Hematopoietic multipotent progenitor cell treated with erythropoietin and hydrocortisone succinate and interleukin-3 and kit ligand, for 6 days (in vitro differentiated cells): ENCODE measurements at regions not wholly inside any gene's neighbourhood (a gene's known extent, or its start where the extent isn't known, plus 50 kb on each side); places are given as distances from the start of the nearest gene placed in this dataset.

ENCODE experiments used
- DNase-seq: peaks from one replicate; pipeline ENCODE4 v3.0.0-alpha.2; 2015

- DNase-seq: no peak
These were observed 402.1 kb downstream of the PDCD6IP start for GRCh38 chr3:34200576-34200975.

GRCh38 chr3:34202975-34203374 lies 404.5 kb downstream of the PDCD6IP start:
- DNase-seq: no peak

DNA sequence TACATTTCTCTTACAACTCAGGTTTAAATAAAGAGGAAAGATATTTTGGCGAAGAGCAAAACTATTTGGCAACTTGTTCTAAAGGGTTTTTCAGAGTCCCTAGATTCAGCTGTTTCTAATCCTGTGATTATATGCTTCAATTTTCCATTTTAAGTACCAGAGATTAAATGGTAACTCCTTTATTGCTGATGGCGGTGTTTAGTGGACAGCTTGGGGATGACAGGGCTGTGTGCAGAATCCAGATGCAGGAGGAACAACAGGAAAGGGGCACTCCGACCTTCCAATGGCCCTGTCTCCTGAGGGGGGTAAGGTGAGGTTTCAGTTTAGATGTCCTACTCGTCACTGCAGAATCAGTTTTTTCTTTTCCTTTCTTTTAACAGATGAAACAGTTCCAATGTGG lies 405.0 kb downstream of the PDCD6IP start:
- no peak for DNase-seq

DNA sequence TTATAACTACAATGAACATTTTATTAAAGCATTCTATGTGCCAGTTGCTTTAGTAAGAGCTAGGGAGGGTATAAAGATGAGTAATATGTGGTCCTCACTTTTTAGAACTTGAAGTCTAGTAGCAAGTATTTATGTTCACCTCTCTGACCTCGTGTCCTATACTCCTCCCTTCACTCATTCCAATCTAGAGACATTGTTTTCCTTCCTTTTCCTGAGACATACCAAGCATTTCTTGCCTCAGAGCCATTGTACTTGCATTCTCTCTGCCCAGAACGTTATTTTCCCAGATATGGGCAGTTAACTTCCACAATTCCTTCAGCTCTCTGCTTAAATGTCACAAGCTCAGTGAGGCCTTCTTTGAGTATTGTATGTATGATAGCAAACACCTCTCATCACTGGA lies 408.6 kb downstream of the PDCD6IP start:
- DNase-seq: no peak

DNA sequence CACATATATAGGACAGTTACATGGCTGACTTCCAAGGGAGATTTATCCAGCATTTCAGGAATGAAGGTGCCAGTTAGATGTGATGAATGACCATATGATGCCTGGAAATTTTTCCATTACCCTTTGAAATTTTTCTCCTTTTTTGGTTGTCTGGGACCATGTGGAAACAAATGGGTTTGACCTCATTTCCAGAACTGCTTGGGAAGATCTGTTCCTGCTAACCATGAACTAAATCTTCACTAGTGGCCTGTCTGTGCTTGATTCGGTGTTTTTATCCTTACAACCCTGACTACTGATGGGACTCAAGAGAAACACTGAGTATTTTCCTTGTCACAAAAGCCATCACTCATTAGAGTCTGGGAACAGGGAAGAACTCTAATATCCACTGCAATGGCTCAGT lies 409.4 kb downstream of the PDCD6IP start:
- DNase-seq: no peak

DNA sequence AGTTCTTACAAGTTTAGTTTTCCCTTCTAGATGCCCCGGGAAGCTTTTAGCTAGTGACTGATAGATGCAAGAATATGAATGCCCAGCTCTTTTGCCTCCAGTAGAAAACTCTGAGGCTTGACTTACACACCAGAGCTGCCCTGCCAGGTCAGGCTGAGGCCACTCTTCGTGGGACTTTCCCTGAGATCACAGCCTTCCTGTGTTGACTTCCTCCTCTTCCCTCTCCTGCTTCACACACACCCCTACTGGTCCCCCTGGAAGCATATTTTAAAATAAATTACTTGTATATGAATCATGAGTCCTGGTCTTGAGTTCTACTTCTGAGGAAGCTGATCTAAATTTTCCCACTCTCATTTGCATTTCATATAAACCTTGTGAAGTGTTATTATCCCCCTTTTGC lies 413.7 kb downstream of the PDCD6IP start:
- no peak for DNase-seq

DNA sequence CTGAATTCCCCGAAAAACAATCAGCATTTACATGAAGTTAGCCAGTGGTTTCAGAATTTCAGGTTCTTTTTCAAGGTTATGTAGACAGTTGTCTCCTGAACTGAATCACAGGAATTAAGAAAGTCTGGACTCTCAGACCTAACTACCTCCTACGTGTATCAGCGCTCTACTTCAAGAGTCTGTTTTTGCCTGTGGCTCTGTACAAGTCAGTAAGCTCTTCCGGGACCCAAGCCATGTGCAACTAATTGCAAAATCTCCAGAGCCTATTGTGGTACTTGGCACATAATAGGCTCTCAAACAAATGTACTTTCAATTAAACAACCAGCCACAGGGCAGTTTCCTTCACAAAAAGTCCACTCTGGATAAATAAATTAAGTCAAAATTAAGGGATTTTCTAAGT lies 414.2 kb downstream of the PDCD6IP start:
- DNase-seq: no peak

GRCh38 chr3:34213478-34213877 lies 415.0 kb downstream of the PDCD6IP start:
- DNase-seq: no peak

- no peak for DNase-seq
These were observed 418.4 kb downstream of the PDCD6IP start for GRCh38 chr3:34216711-34217335.

- no peak for DNase-seq
These were observed 420.4 kb downstream of the PDCD6IP start for GRCh38 chr3:34218706-34219385.

DNA sequence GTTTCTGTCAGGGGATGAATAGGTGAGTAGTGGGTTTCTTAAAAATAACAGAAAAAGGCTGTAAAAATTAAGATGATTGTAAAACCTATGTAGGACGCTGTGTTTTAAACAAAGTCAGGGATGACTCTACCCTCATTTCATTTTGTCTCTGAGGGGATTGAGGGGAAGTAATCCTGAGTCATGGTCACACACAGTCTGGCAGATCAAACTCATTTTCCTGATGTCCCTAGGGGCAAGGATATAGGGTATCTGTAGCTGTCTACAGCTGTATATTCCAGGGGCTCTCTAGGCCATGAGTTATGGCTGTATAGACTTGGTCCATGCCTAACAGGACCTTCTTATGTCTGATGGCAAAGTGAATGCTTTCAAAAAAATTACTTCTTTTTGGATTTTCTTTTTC lies 421.1 kb downstream of the PDCD6IP start:
- DNase-seq: no peak

- no peak for DNase-seq
These were observed 427.5 kb downstream of the PDCD6IP start for GRCh38 chr3:34225821-34226366.

- DNase-seq: no peak
These were observed 431.4 kb downstream of the PDCD6IP start for GRCh38 chr3:34229876-34230275.

- no peak for DNase-seq
These were observed 436.7 kb downstream of the PDCD6IP start for GRCh38 chr3:34235096-34235495.

DNA sequence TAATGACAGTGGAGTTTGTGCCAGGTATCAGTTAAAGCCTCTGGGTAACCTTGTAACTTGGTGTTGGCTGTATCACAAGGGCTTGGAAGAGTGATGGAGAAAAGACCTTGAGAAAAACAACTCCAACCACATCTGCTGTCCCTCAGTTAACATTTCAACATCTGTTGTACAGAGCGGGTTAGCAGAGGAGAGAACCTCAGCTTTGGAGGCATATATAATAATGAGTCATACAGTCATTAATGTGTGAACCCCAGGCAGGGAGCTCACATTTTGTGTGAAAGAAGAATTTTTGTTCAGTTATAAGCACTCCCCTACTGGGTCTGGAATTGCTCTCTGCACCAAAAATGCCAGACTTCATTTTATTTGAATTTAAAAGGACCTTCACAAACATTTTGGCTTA lies 439.5 kb downstream of the PDCD6IP start:
- DNase-seq: no peak

- DNase-seq: no peak
These were observed 440.0 kb downstream of the PDCD6IP start for GRCh38 chr3:34238407-34238806.

GRCh38 chr3:34239287-34239686 lies 440.9 kb downstream of the PDCD6IP start:
- DNase-seq: no peak

DNA sequence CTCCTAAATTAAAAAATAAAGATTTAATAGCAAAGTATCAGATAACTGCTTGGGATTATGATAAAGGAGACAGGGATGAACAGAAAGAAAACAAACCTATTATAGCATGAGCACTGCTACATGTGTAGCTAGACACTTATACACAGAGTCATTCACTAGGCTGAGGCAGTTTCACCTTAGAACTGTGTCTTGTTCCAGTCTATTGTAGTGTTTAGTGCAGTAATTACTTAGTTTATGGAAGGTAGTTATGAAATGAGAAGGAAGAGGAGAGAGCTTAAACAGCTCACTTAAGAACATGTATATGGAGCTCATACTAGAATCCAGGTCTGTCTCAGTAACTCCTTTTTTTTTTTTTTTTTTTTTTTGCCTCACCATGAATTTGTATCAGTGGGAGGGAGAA lies 441.4 kb downstream of the PDCD6IP start:
- DNase-seq: no peak

GRCh38 chr3:34247401-34247800 lies 449.0 kb downstream of the PDCD6IP start:
- no peak for DNase-seq

DNA sequence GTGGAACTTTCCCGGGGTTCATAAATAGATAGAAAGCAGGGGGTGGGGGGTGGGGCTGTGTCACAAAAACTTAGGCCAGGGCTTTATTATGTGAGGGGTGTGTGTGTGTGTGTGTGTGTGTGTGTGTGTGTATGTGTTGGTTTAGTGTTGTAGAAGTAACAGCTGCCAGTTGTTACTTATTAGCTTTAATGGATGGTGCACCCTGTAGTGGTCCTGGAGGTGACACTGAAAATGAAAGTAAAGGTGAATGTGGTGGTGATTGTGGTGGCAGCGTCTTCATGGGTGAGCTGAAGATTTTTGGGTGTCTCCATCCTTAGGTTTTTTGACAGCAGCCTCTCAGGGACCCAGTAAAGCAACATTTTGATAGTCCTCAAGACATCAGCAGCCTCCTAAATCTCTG lies 449.9 kb downstream of the PDCD6IP start:
- no peak for DNase-seq

DNA sequence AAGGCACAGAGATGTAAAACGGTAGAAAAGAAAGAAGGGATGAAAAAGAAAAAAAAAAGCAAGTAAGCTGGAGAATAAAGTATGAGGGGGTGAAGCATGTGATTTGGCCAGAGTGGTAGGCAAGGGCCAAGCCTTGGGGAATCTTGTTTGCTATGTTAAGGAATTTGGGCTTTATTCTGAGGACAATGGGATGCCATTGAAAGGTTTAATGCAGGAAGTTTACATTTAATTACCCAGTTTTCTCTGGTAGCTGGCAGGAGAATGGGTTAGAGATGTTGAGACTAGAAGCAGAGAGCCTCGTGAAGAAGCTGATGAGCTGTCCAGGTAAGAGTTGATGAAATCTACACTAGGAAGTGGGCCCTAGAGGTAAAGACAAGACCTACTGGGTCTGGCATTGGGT lies 455.9 kb downstream of the PDCD6IP start:
- DNase-seq: no peak

DNA sequence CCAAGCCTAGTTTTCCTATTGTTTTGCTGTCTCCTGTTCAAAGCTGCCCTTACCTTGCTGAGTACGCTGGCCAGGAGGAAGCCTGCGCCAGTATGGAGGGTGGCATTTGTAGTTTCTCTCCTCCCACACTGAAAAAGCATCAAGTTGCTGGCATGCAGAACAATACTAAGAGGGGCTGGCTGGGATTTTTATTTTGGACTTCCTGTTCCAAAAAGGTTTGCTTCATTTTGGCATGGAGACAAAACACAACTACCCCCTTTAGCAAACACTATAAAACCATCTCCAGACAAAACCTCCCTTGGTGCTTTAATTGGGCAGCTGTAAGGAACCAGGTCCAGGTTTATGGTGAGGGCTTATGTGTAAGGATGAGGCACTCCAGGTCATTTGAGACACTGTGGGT lies 457.6 kb downstream of the PDCD6IP start:
- no peak for DNase-seq

DNA sequence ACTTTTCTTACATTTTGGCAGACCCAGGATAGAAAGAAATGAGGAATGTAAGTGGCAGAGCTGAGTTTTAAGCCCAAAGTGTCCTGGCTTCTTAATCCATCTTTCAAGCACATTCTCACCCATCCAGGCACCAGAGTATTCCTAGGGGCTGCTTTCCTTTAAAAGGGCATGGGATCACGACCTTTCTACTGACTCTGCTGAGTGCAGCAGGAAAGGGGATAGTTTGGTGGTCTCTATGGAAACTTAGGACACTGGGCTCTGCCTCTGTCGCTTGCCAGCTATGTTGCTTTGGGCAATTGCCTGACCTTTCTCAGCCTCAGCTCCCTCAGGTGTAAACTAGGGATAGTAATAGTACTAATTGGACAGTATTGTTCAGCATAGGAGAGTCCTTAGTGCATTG lies 458.4 kb downstream of the PDCD6IP start:
- DNase-seq: no peak

GRCh38 chr3:34258271-34258998 lies 460.0 kb downstream of the PDCD6IP start:
- DNase-seq: no peak
